PC-9 (cell line): ENCODE measurements at regions not wholly inside any gene's neighbourhood (a gene's known extent, or its start where the extent isn't known, plus 50 kb on each side); places are given as distances from the start of the nearest gene placed in this dataset.

Source experiments
- EZH2 ChIP-seq: fragments of 200-600 bp; sonication (generic); IDR thresholded peaks from 2 replicates; pipeline ENCODE4 v1.8.0; 2017; ENCODE audit warnings: antibody characterized with exemption, low read depth
- TF ChIP-seq, protein P1 (sequence below): fragments of 200-600 bp; sonication (generic); conservative IDR thresholded peaks from 2 replicates; pipeline ENCODE4 v1.6.1; 2017; ENCODE audit warnings: mixed run types, antibody characterized with exemption, mild to moderate bottlenecking, moderate library complexity

DNA sequence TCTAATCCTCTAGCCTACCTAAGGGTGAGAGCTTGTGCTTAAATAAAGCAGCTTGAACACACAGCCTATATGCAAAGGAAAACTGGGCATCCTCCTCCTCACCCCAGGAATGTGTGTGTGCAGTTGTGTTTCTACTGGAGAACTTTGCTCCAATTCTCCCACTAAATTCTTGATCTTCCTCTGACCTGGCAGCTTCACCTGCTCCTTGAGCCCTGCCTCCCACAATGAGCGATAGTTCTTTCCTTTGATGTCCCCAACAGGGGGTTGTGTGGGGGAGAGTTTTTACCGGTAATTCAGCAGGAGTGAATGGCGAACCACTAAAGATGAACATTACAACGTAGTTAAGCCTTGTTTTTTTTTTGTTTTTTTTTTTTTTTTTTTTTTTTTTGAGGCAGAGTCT, 113.5 kb upstream of the RCN1 start:
- TF ChIP-seq EZH2 = no peak
- TF ChIP-seq, protein P1, sequence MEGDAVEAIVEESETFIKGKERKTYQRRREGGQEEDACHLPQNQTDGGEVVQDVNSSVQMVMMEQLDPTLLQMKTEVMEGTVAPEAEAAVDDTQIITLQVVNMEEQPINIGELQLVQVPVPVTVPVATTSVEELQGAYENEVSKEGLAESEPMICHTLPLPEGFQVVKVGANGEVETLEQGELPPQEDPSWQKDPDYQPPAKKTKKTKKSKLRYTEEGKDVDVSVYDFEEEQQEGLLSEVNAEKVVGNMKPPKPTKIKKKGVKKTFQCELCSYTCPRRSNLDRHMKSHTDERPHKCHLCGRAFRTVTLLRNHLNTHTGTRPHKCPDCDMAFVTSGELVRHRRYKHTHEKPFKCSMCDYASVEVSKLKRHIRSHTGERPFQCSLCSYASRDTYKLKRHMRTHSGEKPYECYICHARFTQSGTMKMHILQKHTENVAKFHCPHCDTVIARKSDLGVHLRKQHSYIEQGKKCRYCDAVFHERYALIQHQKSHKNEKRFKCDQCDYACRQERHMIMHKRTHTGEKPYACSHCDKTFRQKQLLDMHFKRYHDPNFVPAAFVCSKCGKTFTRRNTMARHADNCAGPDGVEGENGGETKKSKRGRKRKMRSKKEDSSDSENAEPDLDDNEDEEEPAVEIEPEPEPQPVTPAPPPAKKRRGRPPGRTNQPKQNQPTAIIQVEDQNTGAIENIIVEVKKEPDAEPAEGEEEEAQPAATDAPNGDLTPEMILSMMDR = no peak
